M059J (cell line): ENCODE measurements at regions not wholly inside any gene's neighbourhood (a gene's known extent, or its start where the extent isn't known, plus 50 kb on each side); places are given as distances from the start of the nearest gene placed in this dataset.
"Not testable (repeated sequence)": the region's sequence is repeated elsewhere in the genome, so short reads cannot be mapped to it uniquely, and the experiment has no call there.

Source experiments
- DNase-seq: peaks from one replicate; pipeline ENCODE4 v3.0.0-alpha.2; 2012; ENCODE audit warnings: low read depth

GRCh38 chr3:166340604-166341266, 503.5 kb upstream of the BCHE start:
- DNase-seq: no peak

- no peak for DNase-seq
Observed at GRCh38 chr3:166324401-166324800, 487.2 kb upstream of the BCHE start.

- DNase-seq: no peak
Observed at GRCh38 chr3:166322391-166322790, 485.2 kb upstream of the BCHE start.

DNA sequence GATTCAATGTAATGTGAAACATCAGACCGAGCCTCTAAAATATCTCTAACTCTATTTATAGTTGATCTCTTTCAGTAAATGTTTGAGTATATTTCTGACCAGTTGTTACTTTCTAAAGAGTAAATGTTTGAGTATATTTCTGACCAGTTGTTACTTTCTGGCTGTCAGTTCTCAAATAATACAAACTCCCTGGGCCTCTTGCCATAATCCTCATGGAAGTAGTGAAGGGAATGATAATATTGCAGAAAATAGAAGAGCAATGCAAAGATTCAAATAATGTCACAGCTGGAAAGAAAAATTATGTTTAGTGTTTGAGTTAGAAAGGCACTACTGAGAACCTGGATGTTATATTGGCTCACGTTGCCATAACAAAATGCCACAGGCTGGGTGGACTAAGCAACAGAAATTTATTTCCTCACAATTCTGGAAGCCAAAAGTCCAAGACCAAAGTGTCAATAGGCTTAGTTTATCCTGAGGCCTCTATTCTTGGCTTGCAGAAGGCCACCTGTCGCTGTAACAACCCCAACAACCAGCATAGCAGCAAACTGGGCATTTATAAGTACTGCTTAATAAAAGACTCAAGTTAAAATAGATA, 470.6 kb upstream of the BCHE start:
- no peak for DNase-seq

DNA sequence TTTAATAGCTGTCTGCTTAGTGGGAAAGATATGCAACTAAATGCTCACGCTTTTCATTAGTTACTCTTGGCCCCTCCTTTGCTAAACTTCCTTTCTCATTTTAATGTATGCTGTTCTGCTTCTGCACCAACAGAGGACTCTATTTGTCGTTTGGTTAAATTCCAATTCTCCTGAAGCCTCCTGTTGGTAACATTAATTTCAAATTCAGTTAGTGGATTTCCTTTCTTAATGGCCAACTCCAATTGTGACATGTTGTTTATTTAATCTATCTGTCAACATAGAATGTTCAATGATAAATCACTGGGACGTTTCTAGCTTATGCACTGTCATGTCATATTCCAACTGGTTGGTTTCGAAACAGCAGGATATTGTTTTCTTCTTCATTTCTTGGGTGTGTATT, 467.4 kb upstream of the BCHE start:
- DNase-seq: peak; percentile 24

DNA sequence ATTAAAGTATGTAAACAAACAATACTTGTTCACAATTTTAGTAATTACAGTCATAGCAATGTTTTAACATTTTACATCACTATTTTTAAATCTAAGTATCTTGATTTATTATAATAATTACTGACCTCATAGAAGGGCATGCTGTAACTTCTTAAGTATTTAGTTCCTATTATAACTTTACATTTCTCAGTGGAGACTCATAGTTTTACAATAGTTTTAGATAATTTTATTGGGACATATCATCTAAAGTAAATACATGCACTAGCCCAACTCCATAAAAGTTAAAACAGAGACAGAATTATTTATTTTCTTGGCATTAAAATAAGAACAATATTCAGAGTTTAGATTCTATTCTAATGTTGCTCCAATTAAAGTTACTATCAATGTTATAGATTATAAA, 466.5 kb upstream of the BCHE start:
- DNase-seq: no peak

DNA sequence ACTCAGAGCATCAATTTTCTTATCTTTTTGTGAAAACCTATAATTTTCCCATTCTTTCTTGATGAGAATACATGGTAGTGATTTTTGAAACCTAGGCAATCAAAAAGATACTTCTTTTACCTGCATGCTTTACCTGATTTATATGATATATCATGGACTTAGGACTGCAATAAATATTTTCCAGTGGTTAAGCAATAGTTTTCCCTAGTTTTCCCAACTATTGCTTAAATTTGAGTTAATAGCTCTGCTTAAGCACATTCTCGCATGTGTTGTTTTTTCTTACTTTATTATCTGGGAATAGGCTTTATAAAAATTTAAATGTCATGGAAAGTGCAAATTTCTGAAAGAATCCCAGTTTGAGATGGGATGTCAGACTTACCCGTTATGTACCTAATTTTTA, 465.1 kb upstream of the BCHE start:
- DNase-seq: no peak

GRCh38 chr3:166296179-166296783, 459.1 kb upstream of the BCHE start:
- DNase-seq: no peak

DNA sequence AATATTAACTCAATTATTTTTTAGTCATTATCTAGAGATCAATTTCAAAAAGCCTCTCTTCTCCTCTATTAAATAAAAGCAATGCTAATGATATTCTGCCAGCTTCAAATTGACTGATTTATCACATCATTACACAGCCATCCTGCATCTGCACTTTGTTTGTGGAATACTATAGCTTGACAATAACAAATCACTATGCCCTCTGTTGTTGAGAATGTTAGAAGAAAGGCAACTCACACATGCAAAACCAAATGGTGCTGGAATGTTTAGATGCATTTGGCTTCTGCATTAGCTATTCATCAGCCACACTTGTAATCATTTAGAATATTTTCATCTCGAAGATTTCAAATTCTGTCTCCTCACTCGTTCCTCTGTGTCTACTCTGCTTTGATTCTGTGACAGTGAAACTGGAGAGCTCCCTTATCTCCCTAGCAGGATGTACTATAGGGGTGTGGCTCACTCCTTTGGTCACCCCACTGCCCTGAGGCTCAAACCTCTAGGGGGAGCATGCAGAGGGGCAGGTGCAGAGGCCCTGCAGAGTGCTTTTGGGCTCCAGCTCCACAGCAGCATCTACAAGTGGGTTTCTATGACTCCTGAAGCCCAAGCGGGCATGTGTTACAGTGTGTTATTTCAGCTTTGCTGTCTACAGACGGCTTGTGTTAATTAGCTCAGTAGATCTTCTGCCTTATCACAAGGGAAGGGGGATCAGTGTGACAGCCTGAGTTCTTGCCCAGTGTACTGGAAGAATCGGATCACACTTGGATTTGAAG, 454.1 kb upstream of the BCHE start:
- no peak for DNase-seq

DNA sequence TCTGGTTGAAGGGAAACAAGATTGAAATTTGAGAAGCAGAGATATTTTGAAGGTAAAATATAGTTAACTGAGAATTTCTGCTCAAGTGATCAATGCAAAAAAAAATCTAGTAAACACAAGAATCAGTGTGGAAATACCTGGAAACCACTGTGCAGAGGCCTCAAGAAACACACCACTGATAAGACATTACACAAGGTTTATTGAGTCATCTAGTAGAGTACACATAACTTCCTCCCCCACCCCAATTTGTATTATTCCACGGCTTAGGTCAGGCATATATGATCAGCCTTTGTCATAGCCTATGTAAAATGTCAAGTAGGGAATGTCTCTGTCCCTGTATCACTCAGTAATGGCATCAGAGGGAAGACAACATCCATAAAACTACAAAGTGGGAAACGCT, 447.8 kb upstream of the BCHE start:
- DNase-seq: peak; percentile 21

DNA sequence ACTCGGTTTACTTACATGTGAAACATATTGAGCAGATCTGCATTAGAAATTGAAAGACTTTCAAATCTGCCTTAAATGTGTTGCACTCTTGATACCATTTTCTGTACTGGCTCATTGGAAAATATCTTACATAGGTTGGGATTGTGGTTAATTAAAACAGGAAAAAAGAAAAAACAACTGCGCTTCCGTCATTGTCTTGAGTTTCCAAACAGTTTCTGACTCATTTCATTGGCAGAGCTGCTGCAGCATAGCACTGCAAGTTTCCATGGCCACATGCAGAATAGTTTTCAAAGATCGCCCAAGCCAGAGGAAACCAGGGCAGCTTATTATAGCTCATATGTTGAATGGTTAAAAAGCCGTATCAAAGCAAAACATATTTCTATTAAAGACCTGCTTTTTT, 446.6 kb upstream of the BCHE start:
- peak; percentile 80 for DNase-seq

DNA sequence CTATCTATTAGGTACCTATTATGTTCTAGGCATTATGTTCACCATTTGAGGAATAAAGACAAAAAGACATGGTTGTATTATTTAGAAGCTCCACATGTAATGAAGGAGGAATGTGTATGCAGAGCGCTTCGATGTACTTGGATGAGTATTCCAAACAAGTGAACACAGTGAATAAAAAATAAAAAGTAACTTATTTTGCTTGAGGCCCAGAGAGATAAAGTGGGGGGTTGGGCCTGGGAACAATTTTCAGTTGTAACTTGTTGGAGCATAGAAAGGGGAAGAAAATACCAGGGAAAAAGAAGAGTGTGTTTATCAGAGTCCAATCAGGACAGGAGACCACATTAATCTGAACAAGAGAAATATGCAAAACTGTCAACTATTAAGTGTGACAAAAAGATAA, 445.7 kb upstream of the BCHE start:
- no peak for DNase-seq

GRCh38 chr3:166279636-166280035, 442.4 kb upstream of the BCHE start:
- DNase-seq: peak; percentile 53

- no peak for DNase-seq
Observed at GRCh38 chr3:166275024-166275390, 437.8 kb upstream of the BCHE start.

GRCh38 chr3:166274351-166275023, 437.3 kb upstream of the BCHE start:
- peak; percentile 15 for DNase-seq

DNA sequence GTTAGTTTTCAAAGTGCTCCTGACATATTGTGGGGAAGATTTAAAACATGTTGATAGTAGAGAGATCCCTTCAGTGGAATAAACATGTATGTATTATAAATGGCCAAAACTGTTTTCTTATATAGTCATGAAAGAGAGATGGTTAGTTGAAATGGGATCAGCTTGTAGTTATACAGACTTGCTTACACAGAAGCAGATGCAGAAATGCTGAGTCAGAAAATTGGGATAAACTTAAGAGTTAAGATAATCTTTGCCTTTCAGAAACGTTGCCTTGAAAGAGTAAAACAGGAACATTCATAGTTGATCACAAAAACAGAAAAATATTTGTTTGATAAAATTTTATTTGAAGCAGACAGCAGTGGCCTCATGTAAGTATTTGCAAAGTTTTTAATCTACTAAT, 433.2 kb upstream of the BCHE start:
- no peak for DNase-seq

DNA sequence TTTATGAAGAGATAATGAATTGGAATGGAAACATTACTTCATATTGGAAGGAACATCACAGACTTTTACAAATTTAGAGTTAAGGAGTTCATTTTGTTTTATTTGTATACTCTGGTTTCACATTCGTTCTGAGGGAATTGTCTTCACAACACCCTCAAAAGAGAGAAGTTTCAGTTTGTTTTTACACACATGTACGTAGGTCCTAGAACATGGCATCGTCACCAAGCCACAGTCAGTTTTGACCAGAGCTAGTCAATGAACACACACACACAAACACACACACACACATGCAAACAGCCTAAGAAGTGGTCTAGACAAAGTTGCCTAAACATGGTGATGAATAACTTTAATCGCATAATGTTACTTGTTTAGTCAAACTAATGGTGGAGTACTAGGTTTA, 427.9 kb upstream of the BCHE start:
- no peak for DNase-seq

DNA sequence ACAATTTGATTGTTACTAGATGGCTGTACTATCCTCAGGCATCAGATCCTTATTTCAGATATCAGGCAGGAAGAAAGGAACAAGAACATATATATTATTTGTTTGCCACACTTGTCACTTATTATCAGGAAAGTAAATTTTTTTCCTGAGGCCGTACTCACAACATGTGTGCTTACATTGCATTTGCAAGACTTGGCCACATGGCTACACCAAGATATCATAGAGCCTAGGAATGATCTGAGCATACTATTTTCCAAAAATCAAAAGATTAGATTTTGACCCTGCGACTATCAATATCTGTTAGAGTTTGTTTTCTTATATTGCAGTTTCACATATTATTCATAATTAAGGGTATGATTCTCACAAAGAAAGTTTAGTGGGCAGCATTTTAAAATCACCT, 426.2 kb upstream of the BCHE start:
- no peak for DNase-seq

DNA sequence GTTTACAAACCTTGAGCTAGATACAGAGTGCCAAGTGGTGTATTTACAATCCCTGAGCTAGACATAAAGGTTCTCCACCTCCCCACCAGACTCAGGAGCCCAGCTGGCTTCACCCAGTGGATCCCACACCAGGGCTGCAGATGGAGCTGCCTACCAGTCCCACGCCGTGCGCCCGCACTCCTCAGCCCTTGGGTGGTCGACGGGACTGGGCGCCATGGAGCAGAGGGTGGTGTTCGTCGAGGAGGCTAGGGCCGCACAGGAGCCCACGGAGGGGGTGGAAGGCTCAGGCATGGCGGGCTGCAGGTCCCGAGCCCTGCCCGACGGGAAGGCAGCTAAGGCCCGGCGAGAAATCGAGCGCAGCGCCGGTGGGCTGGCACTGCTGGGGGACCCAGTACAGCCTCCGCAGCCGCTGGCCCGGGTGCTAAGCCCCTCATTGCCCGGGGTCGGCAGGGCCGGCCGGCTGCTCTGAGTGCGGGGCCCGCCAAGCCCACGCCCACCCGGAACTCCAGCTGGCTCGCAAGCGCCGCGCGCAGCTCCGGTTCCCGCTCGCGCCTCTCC, 421.1 kb upstream of the BCHE start:
- not testable (repeated sequence) for DNase-seq

GRCh38 chr3:166257715-166258114, 420.5 kb upstream of the BCHE start:
- DNase-seq: no peak

- peak; percentile 42 for DNase-seq
Observed at GRCh38 chr3:166248784-166249183, 411.6 kb upstream of the BCHE start.

- no peak for DNase-seq
Observed at GRCh38 chr3:166243511-166243910, 406.3 kb upstream of the BCHE start.
